Left lung (tissue), 4 donors: ENCODE measurements at regions not wholly inside any gene's neighbourhood (a gene's known extent, or its start where the extent isn't known, plus 50 kb on each side); places are given as distances from the start of the nearest gene placed in this dataset.

Experiments used
- ATAC-seq: fragments of 200-7000 bp; cut with Tn5 transposase; one replicate; pipeline ENCODE4 v1.9.1; 2020; ENCODE audit warnings: moderate library complexity
- DNase-seq, 4 donors: peaks; one replicate each; pipeline ENCODE4 v3.0.0-alpha.2; 2013 to 2020
- H3K27ac ChIP-seq, 2 donors: fragments of 200-600 bp; sonication (generic) in 1 of 2; one replicate each; pipeline versions ENCODE4 v1.5.0 to v1.8.0; 2020 to 2021
- H3K27me3 ChIP-seq, 2 donors: fragments of 200-600 bp; sonication (generic) in 1 of 2; one replicate each; pipeline versions ENCODE4 v1.5.0 to v1.8.0; 2020 to 2021
- H3K36me3 ChIP-seq, 2 donors: fragments of 200-600 bp; sonication (generic) in 1 of 2; one replicate each; pipeline versions ENCODE4 v1.5.0 to v1.8.0; 2020 to 2021
- H3K4me1 ChIP-seq, 2 donors: fragments of 200-600 bp; one replicate each; pipeline ENCODE4 v1.8.0; 2021
- H3K4me3 ChIP-seq, 2 donors: fragments of 200-600 bp; sonication (generic) in 1 of 2; one replicate each; pipeline versions ENCODE4 v1.5.0 to v1.8.0; 2020 to 2021; ENCODE audit warnings: mild to moderate bottlenecking in 1 of 2
- H3K9me3 ChIP-seq, 2 donors: fragments of 200-600 bp; sonication (generic) in 1 of 2; one replicate each; pipeline versions ENCODE4 v1.5.0 to v1.8.0; 2020 to 2021
- intact Hi-C, 2 donors: fragments of 100-400 bp; cut with DNase I; formaldehyde crosslinking; loops; one replicate each; pipeline versions ENCODE4 v1.11.2 to v1.14.2; 2022
- TF ChIP-seq, protein P1 (sequence below), 2 donors: fragments of 200-600 bp; sonication (generic) in 1 of 2; IDR thresholded peaks; one replicate each; pipeline versions ENCODE4 v1.5.0 to v1.8.0; 2021; ENCODE audit warnings: antibody characterized with exemption in 2 of 2
- donor health status: DM: no; HTN: yes; CAD: no.
- donor health status: DM: no; HTN: no; CAD: no.

GRCh38 chr9:95370064-95370463, 52.6 kb upstream of the FANCC start:
- H3K4me1 ChIP-seq, result no peaks in the 10 kb centered on the region
- DNase-seq (peak in 2 of 4 donors; percentile 32 to 36), ATAC-seq (peak; percentile 52)
- peaks cover 0 to 11% of the 10 kb centered on the region in 2 donors for H3K27me3 ChIP-seq
- H3K4me3 ChIP-seq, result no peak overlapping the region
- TF ChIP-seq, protein P1, sequence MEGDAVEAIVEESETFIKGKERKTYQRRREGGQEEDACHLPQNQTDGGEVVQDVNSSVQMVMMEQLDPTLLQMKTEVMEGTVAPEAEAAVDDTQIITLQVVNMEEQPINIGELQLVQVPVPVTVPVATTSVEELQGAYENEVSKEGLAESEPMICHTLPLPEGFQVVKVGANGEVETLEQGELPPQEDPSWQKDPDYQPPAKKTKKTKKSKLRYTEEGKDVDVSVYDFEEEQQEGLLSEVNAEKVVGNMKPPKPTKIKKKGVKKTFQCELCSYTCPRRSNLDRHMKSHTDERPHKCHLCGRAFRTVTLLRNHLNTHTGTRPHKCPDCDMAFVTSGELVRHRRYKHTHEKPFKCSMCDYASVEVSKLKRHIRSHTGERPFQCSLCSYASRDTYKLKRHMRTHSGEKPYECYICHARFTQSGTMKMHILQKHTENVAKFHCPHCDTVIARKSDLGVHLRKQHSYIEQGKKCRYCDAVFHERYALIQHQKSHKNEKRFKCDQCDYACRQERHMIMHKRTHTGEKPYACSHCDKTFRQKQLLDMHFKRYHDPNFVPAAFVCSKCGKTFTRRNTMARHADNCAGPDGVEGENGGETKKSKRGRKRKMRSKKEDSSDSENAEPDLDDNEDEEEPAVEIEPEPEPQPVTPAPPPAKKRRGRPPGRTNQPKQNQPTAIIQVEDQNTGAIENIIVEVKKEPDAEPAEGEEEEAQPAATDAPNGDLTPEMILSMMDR (IDR thresholded peaks at IDR 0.05), result no peak
- H3K9me3 ChIP-seq, result no peaks in the 10 kb centered on the region
- H3K36me3 ChIP-seq, result no peaks in the 10 kb centered on the region
- intact Hi-C loops, result no loop called here
- H3K27ac ChIP-seq, result no peak overlapping the region

DNA sequence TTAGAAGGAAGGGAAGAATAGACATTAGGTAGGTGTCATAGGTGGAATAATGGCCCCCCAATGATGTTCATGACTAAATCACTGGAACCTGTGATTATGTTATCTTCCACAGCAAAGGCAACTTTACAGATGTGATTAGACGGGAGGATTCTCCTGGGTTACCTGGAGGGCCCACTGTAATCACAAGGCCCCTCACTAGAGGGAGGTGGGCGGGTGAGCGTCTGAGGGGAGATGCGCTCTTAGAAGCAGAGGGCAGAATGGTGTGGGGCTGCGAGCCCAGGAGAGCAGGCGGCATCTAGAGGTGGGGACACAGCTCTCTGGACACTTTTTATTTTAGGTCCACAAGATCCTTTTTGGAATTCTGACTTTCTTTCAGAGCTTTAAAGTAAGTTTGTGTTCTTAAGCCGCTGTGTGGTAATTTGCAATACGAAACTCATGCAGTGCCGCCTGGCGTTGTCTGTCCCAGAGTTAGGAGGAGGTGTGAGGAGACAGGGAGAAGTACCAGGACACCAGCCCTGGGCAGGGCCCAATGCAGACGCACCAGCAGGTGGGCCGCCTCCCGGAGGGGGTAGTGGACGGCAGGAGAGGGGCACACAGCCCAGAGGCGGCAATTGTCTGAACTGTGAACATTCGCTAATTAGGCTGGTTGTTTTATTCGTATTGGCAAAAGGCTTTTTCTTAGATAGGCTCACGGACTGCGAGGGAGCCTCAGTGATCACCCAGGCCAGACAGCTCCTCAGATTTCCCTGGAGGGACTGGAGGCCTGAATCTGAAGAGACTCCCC, 51.1 kb upstream of the FANCC start:
- Histone ChIP-seq H3K27ac (no peak overlapping the region), H3K36me3 (no peaks in the 10 kb centered on the region), H3K4me1 (no peaks in the 10 kb centered on the region), H3K27me3 (peaks cover 0 to 19% of the 10 kb centered on the region in 2 donors), H3K9me3 (no peaks in the 10 kb centered on the region), H3K4me3 (no peak overlapping the region)
- intact Hi-C loops, result no loop called here
- TF ChIP-seq, protein P1 (IDR thresholded peaks at IDR 0.05), result no peak
- ATAC-seq (no peak), DNase-seq (no peak)
